AG04450 (cell line): ENCODE measurements at regions not wholly inside any gene's neighbourhood (a gene's known extent, or its start where the extent isn't known, plus 50 kb on each side); places are given as distances from the start of the nearest gene placed in this dataset.

Experiments
- CTCF ChIA-PET: fragments of 300-600, 350-600 bp; formaldehyde crosslinking; extraction: SDS; loops from one replicate; lab custom pipeline; 2022; ENCODE audit warnings: antibody characterized with exemption, inconsistent platforms; lab: Charles Lee
- POLR2A ChIA-PET: fragments of 350-600 bp; formaldehyde crosslinking; extraction: SDS; loops from one replicate; lab custom pipeline; 2021; ENCODE audit warnings: antibody characterized with exemption, inconsistent platforms; lab: Yijun Ruan, JAX
- DNase-seq: peaks from one replicate; pipeline ENCODE4 v3.0.0-alpha.2; 2011; ENCODE audit warnings: low read depth, low spot score
- H3K27ac ChIP-seq: one replicate; pipeline ENCODE4 v1.5.1; 2012; ENCODE audit warnings: low read depth, low read length, control low read depth
- H3K27me3 ChIP-seq: one replicate; pipeline ENCODE4 v1.6.0; 2012; ENCODE audit warnings: low read length; ENCODE audit not compliant: control insufficient read depth, insufficient read depth
- H3K4me3 ChIP-seq: 2 replicates; pipeline ENCODE4 v1.5.1; 2011; ENCODE audit warnings: mild to moderate bottlenecking, low read depth, low read length, control low read depth
- H3K9me3 ChIP-seq: 2 replicates; pipeline ENCODE4 v1.5.1; 2012; ENCODE audit warnings: low read length; ENCODE audit not compliant: control insufficient read depth, insufficient read depth
- CTCF ChIP-seq: IDR thresholded peaks from 2 replicates; pipeline ENCODE4 v1.5.1; 2011; ENCODE audit warnings: low read depth, low read length, control low read depth, inconsistent platforms

- POLR2A ChIA-PET: no interaction called here
- DNase-seq: no peak
- Histone ChIP-seq H3K9me3 (no peaks in the 10 kb centered on the region; the same call in 1 of the 2 replicates), H3K27ac (no peak overlapping the region), H3K4me3 (no peak overlapping the region), H3K27me3 (peaks cover 12% of the 10 kb centered on the region)
- no peak for TF ChIP-seq CTCF
- CTCF ChIA-PET: no interaction called here
Measured at GRCh38 chr17:79306424-79307318, 232.0 kb downstream of the ENGASE start.

GRCh38 chr17:79305768-79306423 is 231.3 kb downstream of the ENGASE start:
- ChIA-PET POLR2A (no interaction called here), CTCF (no interaction called here)
- Histone ChIP-seq H3K27ac (no peak overlapping the region), H3K4me3 (no peak overlapping the region), H3K9me3 (no peaks in the 10 kb centered on the region; the same call in 1 of the 2 replicates), H3K27me3 (peaks cover 12% of the 10 kb centered on the region)
- no peak for TF ChIP-seq CTCF
- no peak for DNase-seq

GRCh38 chr17:79305376-79305767 is 230.7 kb downstream of the ENGASE start:
- no peak overlapping the region for H3K27ac ChIP-seq
- H3K9me3 ChIP-seq: no peaks in the 10 kb centered on the region; the same call in 1 of the 2 replicates
- peaks cover 12% of the 10 kb centered on the region for H3K27me3 ChIP-seq
- POLR2A ChIA-PET: no interaction called here
- DNase-seq: no peak
- no peak for TF ChIP-seq CTCF
- CTCF ChIA-PET: no interaction called here
- no peak overlapping the region for H3K4me3 ChIP-seq

DNA sequence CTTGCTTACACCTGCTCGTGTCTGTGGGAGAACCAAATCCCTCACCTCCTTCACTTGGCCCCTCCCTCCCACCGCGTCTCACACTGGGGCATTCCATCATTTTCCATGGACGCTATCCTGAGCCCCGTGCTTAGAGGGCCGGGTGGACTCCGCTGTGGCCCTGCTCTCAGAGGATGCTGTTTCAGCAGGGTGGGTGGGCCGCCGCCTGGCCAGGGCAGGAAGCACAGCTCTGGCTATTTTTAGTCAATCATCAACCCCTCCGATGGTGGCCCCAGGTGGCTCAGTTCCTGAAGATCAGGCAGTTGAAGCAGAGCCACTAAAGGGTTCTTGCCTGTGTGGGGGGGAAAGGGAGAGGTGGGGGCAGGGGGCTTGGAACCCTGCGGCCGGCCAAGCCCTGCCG is 230.3 kb downstream of the ENGASE start:
- H3K4me3 ChIP-seq: no peak overlapping the region
- no peaks in the 10 kb centered on the region; the same call in 1 of the 2 replicates for H3K9me3 ChIP-seq
- no peak for DNase-seq
- CTCF ChIA-PET: no interaction called here
- peaks cover 12% of the 10 kb centered on the region for H3K27me3 ChIP-seq
- H3K27ac ChIP-seq: no peak overlapping the region
- TF ChIP-seq CTCF: no peak
- POLR2A ChIA-PET: no interaction called here
